Glomerular visceral epithelial cell (primary cell): ENCODE measurements at regions not wholly inside any gene's neighbourhood (a gene's known extent, or its start where the extent isn't known, plus 50 kb on each side); places are given as distances from the start of the nearest gene placed in this dataset.

Experiments used
- DNase-seq: peaks from one replicate; pipeline ENCODE4 v3.0.0-alpha.2; 2016; ENCODE audit errors: extremely low spot score

DNA sequence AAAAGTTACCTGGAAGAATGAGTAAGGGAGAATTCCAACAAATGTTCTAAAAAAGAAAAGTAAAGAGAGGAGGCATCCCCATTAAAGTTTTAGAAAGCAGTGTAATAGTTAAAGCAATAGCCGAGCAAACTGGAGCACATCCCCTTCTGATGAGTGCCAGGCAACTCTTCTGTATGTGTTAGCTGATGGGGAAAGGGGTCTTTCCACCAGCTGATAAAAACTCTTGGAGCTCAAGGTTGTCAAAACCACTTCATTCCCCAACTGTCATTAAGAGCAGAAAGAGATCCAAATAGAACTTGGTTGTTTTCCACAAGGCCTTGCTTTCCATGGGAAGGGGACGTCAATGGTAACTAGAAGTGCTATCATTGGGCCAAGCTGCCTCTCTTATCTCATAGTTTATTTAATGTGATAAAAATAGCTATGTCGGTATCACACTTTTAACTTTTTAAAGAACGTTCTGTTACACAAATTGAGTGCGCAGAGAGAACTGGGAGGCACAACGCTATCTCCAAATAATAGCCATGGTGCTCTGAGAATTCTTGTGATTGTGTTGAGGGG lies 116.9 kb downstream of the POLR2M start:
- no peak for DNase-seq

DNA sequence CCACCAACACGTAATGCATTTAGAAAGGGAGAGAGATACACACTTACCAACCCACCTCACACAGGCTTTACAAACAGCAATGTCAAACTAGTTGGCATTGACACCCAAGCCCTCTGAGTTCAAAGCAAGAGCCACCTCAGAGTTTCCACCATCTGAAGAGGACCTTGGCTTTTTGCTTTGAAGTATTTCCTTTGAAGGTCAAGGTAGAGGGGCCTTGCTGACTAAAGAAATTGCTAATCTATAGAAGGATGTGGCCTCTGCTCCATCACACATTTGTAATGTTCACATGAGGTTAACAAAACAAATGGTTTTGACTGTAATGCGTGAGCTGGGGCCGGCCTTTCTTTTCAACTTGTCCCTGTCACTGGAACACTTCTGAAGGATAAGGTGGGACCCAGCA lies 117.7 kb downstream of the POLR2M start:
- DNase-seq, result no peak

DNA sequence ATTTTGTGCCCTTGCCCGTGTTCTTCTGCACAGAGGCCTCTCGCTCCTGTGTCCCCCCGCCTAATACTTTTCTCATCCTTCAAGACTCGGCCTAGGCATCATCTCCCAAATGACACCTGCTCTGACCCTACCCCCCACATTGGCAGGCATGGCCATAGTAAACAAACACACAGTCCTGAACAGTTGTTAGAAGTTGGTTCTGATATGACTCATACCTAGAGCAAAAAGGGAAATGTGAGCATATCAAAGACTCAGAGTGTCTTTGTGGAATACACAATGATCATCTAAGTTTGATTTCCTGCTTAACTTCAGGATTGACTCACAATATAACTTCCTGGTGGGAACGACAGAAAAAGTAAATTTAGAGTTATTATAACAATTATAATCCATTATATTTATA lies 120.5 kb downstream of the POLR2M start:
- DNase-seq, result no peak

DNA sequence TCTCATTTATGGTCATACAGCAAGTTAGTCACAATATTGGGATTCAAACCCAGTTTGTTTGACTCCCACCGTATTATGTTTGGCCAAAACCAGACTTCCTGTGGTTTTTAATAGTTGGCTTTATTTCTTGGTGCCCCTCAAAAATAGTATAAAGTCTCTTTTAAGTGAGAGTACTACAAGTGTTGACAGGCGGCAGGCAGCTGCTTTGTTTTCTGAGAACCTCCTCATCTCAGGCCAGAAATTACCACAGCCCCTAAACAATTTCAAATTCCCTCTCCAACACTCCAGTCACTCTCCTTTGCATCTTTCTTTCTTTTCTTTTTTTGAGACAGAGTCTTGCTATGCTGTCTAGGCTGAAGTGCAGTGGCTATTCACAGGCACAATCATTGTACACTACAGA lies 121.5 kb downstream of the POLR2M start:
- no peak for DNase-seq

DNA sequence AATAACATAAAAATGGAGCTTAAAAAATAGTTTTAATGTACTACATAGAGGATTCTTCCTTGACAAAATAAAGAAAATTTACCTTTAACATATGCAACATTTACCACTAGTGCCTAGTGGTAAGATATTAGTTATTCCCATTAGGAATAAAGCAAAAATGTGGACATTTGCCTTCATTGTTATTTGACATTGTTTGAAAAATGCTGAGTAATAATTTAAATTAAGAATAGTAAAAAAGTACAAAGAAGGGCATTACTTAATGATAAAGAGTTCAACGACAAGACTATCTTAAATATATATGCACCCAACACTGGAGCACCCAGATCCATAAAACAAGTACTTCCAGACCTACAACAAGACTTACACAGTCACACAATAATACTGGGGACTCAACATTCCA lies 125.7 kb downstream of the POLR2M start:
- no peak for DNase-seq

DNA sequence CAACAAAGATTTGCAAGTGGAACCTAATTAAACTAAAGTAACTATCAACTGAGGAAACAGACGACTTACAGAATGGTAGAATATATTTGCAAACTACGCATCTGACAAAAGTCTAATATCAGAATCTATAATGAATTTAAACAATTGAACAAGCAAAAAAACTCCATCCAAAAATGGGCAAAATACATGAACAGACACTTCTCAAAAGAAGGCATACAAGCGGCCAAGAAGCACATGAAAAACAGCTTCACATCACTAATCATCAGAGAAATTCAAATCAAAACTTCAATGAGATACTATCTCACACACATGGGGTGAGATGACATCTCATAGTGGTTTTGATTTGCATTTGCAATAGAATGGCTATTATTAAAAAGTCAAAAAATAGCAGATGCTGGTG lies 128.6 kb downstream of the POLR2M start:
- no peak for DNase-seq

DNA sequence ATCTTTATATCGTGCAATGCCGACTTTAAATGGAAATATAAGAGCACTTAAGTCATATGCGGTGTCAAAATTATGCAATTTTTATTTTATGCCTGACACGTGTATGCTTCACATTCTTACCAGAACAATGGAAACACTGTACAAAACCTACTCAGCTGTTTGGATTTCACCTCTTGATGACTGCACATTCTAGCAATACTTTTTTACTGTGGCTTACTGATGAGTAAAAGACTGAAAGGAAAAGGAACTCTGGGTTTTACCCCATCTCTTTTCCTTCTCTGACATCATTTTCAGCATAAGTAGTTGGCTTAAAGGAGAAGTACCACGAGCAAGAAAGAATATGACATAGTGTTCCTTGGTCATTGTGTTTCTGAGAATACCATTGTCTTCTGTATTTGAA lies 142.8 kb downstream of the POLR2M start:
- no peak for DNase-seq

DNA sequence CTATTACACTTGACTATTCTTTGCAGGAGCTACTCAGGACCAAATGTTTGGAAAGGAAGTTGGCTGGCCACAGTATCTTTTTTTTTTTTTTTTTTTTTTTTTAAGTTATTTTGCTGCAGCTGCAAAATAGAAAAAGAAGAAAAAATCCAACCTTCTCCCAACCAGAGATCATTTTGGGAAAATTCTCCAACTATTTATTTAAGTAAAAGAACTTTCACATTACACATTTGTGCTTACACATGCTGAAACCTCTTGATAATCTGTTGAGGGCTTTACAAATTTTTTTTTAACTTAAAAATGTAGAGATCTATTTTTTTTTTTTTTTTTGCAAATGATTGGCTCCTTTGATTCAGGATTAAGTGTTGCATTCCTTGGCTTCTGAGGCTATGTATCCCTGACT lies 148.0 kb downstream of the POLR2M start:
- no peak for DNase-seq

DNA sequence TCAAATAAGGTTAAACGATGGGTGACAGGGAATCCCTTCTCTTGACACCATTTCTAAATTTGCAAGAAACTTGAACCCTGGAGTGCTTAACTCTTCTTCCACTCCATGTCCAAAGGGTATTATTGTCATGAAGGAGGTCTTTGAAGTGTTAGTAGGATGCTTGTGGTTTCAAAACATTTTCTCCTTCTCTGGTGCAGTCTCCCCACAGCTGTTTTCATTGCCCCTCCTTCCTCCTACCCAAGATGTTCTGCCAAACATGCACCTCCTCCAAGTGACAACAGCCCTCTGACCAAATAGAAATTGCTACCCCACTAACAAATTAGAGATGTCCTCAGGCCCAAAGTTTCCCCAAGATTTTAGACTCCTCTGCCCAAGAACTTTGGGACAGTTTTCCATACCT lies 151.4 kb downstream of the POLR2M start:
- DNase-seq, result no peak

DNA sequence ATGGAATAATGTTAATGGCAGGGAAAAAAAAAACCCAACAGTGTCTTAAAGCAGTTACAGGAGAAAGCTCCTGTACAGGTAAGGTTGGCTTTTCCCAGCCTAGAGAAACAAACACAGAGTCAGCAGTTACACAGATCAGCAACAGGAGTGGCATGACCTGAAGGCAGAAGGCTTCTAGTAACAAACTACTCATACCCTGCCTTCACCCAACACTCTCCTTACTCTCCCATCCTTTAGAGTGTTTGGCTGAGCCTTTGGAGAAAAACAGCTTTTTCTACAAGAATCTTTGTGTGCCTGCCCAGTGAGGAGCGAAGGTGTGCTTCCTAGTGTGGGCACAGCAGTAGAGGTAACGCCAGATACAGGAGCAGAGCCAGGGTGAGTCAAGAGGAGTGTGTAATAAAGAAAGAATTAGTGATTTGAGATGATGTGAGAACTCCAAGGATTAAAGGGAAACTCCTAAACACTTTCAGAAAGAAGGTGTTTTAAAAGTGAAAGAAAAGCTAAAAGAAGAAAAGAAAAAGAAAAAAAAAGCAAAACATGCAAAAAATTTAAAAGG lies 152.7 kb downstream of the POLR2M start:
- no peak for DNase-seq

DNA sequence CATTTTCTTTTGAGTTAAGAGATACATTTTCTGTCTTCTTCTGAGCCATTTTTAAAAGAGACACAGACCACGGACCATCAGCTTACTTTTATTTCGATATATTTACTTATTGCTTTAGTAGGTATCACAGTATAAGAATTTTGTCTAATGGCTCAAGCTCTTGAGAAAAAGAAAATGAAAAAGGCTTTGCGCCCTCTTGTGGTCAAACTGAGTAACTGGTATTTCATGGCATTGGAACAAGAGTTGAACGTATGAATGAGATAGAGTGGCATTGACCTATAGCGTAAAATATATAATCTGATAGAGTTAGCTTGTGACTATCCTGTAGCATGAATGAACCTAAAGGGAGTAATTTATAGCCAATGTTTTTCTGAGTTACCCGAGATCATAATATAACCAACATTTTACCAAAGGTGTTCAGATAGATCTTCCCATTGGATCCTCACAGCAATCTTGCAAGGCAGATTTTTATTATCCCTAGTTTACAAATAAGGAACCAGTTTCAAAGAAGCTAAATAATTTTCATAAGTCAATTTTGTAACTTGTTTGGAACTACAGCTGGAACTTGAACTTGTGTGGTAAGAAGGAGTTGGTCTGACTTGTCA lies 154.6 kb downstream of the POLR2M start:
- peak; percentile 55 for DNase-seq

DNA sequence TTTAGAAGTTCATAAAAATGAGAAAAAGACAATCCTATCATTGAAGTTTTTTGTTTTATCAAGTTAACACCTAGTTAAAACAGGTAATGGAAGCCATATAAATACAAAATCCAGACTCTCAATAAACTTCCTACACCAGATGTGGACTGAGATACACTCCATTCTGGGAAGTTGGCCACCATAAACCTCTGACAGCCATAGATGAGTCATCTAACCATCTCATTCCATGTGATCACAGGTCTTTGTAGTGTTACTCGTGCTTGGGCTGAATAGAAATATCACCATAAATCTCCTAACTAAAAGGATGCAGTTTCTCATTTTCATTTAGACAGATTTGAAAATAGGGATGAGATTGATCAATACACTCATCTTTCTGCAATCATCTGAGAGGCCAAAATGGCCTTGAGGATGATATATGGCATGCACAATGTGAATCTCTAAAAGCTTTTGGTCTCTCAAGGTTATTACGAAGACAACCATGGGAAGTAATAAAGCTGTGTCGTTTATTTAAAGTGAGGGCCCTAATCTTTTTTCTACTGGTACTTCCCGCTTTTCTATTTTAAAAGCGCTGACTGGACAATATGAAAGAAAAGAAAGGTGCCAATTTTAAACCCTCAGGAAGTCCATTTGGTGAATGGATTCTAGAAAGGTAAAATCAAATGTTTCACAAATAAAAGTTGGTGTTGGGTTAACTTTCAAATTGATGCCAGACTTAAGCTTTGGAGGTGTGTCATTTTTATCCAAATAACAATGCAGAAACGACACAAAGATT lies 155.5 kb downstream of the POLR2M start:
- DNase-seq, result peak; percentile 44

DNA sequence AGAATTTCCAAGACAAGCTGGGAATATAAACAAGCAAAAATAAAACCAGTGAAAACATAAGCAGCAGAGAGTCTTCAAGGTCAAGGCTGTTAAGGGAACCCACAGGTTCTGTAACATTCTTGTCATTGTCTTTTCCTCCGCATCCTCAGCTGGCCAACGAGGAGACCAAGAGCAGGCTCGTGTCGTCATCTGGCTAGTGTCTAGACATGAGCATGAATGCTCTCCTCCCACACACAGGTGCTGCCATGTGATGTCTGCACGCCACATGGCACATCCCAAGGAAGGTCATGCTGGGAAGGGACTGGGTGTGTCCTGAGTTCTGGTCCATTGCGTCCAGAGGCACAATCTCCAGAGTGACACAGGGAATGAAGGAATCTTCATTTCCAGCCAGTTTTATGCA lies 156.2 kb downstream of the POLR2M start:
- no peak for DNase-seq

DNA sequence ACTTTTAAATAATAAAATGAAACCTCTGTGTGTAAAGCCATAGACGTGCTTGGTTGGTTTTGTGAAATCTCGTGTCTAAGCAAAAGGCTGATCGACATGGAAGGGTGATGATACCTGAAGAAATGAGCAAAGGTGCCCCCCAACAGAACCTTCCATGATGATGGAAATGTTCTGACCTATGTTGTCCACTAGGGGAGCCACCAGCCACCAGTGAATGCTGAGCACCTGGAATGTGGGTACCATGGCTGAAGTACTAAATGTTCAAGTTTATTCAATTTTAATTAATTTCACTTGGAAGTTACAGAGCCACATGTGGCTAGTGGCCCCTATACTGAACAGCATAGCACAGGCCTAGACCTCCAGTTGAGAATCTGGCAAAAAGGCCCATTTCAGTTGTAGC lies 158.8 kb downstream of the POLR2M start:
- DNase-seq, result no peak

DNA sequence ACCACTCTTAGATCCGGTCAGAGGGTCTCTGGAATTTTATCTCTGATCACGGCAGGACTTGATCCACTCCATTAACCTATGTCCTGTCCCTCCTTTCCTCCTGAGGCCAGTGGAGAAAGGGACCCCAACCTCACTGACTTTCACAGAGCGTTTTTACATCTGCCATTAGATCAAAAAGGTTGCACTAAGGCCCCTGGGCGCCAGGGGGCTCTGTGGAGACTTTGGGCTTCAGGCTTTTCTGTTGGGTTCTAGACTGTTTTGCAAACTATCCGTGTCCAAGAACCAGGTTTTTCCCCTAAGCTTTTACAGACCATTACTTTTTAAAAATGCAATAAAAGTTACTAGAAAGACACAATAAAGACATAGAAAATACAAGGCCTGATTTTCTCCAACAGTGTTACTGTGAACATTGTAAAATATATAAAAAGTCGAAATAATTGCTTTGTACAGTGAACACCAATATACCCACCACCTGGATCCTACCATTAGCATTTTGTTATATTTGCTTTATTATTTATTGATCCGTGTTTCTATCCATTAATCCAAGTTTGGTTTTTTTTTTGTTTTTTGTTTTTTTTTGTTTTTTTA lies 159.7 kb downstream of the POLR2M start:
- peak; percentile 52 for DNase-seq

DNA sequence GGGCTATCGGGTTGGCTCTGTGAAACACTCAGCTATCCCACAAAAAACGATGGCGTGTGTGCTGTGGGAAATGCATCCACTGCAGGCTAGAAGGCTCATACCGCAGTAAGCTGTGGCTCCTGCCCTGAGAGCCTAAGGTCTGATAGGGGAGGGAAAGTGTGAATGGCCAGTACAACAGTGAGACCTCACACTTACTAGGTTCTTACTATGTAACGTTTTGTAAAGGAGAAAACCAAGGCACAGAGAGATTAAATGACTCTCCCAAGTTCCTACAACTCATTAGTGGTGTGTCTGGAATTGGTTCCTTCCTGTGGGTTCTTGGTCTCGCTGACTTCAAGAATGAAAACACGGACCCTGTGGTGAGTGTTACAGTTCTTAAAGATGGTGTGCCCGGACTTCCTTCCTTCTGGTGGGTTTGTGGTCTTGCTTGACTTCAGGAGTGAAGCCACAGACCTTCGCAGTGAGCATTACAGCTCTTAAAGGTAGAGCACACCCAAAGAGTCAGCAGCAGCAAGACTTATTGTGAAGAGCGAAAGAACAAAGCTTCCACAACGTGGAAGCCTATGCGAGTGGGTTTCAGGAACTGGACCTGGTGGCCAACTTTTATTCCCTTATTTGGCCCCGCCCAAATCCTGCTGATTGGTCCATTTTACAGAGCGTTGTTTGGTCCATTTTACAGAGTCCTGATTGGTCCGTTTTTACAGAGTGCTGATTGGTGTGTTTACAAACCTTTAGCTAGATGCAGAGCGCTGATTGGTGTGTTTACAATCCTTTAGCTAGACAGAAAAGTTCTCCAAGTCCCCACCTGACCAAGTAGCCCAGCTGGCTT lies 161.7 kb downstream of the POLR2M start:
- DNase-seq, result peak; percentile 22

DNA sequence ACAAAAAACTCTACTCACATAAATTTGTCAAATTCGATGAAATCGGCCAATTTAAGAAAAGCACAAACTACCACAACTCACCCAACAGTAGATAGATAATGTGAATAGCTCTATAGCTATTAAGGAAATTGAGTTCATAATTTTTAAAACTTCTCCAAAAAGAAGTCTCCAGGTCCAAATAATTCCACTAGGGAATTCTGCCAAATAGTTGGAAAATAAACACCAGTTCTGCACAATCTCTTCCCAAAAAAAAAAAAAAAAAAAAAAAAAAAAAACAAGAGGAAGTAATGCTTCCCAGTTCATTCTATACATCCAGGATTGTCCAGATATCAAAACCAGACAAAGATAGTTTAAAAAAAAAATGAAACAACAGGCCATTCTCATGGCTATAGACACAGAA lies 164.2 kb downstream of the POLR2M start:
- no peak for DNase-seq

DNA sequence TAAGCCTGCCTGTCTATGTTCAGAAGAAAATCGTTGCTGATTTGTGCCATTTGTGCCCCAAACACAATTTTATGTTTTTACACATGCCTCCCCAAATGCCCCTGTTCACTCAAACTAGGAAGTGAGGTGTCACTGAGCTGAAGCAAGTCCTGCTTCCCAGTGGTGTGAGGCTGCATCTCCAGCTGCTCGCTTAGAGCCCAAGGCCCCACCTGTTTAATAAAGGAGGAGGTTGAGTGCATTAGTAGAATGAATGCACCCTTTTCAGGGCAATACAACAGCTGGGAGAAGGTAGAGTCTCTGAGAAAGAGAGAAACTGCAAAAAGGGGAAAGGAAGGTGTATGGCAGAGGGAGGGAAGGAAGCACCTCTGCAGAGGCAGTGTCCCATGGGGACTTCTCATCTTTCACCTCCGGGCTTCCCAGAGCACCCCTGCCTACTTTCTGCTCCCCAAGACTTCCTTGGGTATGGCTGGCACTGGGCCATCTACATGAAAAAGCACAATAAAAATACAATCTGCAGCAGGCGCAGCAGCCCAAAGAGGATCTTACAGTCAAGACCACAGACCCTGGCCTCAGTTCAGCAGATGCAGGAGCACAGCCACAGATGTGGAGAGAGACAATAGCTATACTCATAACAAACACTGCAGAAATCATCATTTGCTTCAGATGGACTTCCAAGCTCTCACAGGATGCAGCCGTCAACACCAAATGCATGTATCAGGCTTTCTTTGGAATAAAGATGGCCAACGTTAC lies 165.9 kb downstream of the POLR2M start:
- no peak for DNase-seq

DNA sequence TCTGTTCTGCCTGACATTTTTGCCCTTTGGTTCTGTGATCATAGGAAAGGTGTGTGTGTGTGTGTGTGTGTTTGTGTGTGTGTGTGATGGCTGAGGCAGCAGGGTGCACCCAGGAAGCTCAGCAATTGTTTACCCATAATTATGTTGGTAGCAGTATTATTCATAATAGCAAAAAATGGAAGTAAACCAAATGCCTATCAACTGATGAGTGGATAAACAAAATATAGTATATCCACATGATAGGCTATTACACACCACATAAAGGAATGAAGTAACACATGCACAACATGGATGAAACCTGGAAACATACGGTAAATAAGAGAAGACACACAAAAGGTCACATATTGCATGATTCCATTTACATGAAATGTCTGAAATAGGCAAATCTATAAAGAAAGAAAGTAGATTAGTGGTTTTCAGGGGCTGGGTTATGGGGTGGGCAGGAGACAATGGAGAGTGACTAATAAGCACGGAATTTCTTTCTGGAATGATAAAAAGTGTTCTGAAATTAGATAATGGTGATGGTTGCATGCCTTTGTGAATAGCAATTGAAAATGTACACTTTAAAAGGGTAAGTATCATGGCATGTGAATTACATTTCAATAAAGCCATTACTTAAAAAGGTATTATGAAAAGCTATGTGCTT lies 167.2 kb downstream of the POLR2M start:
- peak; percentile 68 for DNase-seq

DNA sequence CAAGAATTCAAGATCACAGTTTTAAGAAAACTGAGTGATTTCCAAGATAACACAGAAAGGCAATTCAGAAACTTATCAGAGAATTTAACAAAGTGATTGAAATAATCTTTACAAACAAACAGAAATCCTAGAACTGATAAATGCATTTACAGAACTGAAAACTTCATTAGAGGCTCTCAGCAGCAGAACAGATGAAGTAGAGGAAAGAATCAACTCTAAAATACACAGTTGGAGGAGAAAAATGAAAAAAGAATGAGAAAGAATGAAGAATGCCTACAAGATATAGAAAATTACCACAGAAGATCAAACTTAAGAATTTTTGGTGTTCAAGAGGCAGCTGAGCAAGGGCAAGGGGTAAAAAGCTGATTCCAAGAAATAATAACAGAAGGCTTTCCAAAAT lies 168.8 kb downstream of the POLR2M start:
- no peak for DNase-seq

DNA sequence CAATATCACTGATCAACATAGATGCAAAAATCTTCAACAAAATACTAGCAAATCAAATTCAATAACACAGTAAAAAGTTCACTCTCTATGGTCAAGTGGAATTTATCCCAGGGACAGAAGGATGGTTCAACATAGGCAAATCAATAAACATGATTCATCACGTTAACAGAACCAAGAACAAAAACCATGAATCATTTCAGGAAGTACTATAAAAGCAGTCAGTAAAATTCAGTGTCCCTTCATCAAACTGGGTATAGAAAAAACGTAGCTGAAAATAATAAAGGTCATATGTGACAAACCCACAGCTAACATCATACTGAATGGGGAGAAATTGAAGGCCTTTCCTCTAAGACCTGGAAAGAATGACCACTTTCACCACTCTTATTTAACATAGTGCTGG lies 172.1 kb downstream of the POLR2M start:
- no peak for DNase-seq
